Esophagus squamous epithelium (tissue), 4 donors: ENCODE measurements at regions not wholly inside any gene's neighbourhood (a gene's known extent, or its start where the extent isn't known, plus 50 kb on each side); places are given as distances from the start of the nearest gene placed in this dataset.

ENCODE experiments used
- CTCF ChIP-seq, 6 experiments: fragments of 450-650 bp in 4 of 6; fragments of 200-600 bp in 2 of 6; sonication (generic) in 2 of 6; IDR thresholded peaks; one replicate each; pipeline ENCODE4 v1.5.1; 2016 to 2019; ENCODE audit warnings: antibody characterized with exemption in 6 of 6, mild to moderate bottlenecking in 4 of 6, moderate library complexity in 4 of 6
- POLR2A ChIP-seq, 4 donors: fragments of 450-650 bp; IDR thresholded peaks; one replicate each; pipeline ENCODE4 v1.6.1; 2017; ENCODE audit warnings: antibody characterized with exemption in 4 of 4, mild to moderate bottlenecking in 4 of 4, moderate library complexity in 3 of 4

- no peak for TF ChIP-seq CTCF (IDR thresholded peaks at IDR 0.05)
- TF ChIP-seq POLR2A (IDR thresholded peaks at IDR 0.05): no peak
Observed at GRCh38 chr2:126038861-126039260, 617.1 kb upstream of the GYPC start.
